PC-3 (cell line): ENCODE measurements at regions not wholly inside any gene's neighbourhood (a gene's known extent, or its start where the extent isn't known, plus 50 kb on each side); places are given as distances from the start of the nearest gene placed in this dataset.

Source experiments
- ATAC-seq: fragments of 200-7000 bp; cut with Tn5 transposase; 2 replicates; pipeline ENCODE4 v1.9.1; 2020; ENCODE audit warnings: mild to moderate bottlenecking, moderate library complexity
- BruUV-seq: library from RNA; stranded (reverse); fragments of 400-500 nt; replicated peaks from 2 replicates; lab custom pipeline; 2021; lab: Mats Ljungman, UMichigan
- CTCF ChIA-PET: fragments of 300-600 bp; sonication (Branson Sonifier 250); formaldehyde crosslinking; loops from one replicate; lab custom pipeline; 2022; ENCODE audit warnings: antibody characterized with exemption; lab: Charles Lee
- POLR2A ChIA-PET: fragments of 300-600 bp; sonication (Branson Sonifier 250); formaldehyde crosslinking; loops from one replicate; lab custom pipeline; 2022; ENCODE audit warnings: antibody characterized with exemption; ENCODE audit not compliant: unreplicated experiment; lab: Charles Lee
- DNase-seq: peaks from one replicate; pipeline ENCODE4 v3.0.0-alpha.2; 2015
- H2AFZ ChIP-seq: fragments of 300-600 bp; sonication (generic); 2 replicates; pipeline ENCODE4 v1.6.0; 2016; ENCODE audit warnings: antibody characterized with exemption, low read length
- H3F3A ChIP-seq: fragments of 300-600 bp; sonication (generic); one replicate; pipeline ENCODE4 v1.6.0; 2017; ENCODE audit warnings: antibody characterized with exemption, low read length, control low read depth, mild to moderate bottlenecking; ENCODE audit not compliant: unreplicated experiment
- H3K27ac ChIP-seq: fragments of 300-600 bp; sonication (generic); 2 replicates; pipeline ENCODE4 v1.5.1; 2016; ENCODE audit warnings: mild to moderate bottlenecking, low read length
- H3K27me3 ChIP-seq: fragments of 300-600 bp; sonication (generic); 2 replicates; pipeline ENCODE4 v1.6.1; 2016; ENCODE audit warnings: low read length, mixed read lengths
- H3K36me3 ChIP-seq: fragments of 300-600 bp; sonication (generic); 2 replicates; pipeline ENCODE4 v1.6.1; 2016; ENCODE audit warnings: low read depth, mixed run types, low read length, mixed read lengths
- H3K4me1 ChIP-seq: fragments of 300-600 bp; sonication (generic); 2 replicates; pipeline ENCODE4 v1.5.1; 2016; ENCODE audit warnings: low read length; ENCODE audit not compliant: insufficient read depth
- H3K4me2 ChIP-seq: fragments of 300-600 bp; sonication (generic); 2 replicates; pipeline ENCODE4 v1.6.0; 2016; ENCODE audit warnings: low read length
- H3K4me3 ChIP-seq: fragments of 300-600 bp; sonication (generic); 2 replicates; pipeline ENCODE4 v1.5.1; 2016; ENCODE audit warnings: mild to moderate bottlenecking, low read length, mixed read lengths
- H3K79me2 ChIP-seq: fragments of 300-600 bp; sonication (generic); 2 replicates; pipeline ENCODE4 v1.6.1; 2017; ENCODE audit warnings: low read length, mixed read lengths
- H3K9ac ChIP-seq: fragments of 300-600 bp; sonication (generic); 2 replicates; pipeline ENCODE4 v1.6.0; 2016; ENCODE audit warnings: mild to moderate bottlenecking, low read length
- H3K9me2 ChIP-seq: fragments of 300-600 bp; sonication (generic); replicated peaks from 2 replicates; pipeline ENCODE4 v1.6.1; 2016; ENCODE audit warnings: mixed run types, low read length, mixed read lengths
- H3K9me3 ChIP-seq: fragments of 300-600 bp; sonication (generic); 2 replicates; pipeline ENCODE4 v1.6.1; 2016; ENCODE audit warnings: low read length, mixed read lengths
- H4K20me1 ChIP-seq: fragments of 300-600 bp; sonication (generic); 2 replicates; pipeline ENCODE4 v1.6.1; 2016; ENCODE audit warnings: low read length, mixed read lengths
- EZH2 ChIP-seq: fragments of 300-600 bp; sonication (generic); IDR thresholded peaks from one replicate; pipeline ENCODE4 v1.6.1; 2017; ENCODE audit warnings: antibody characterized with exemption, mild to moderate bottlenecking, low read length; ENCODE audit not compliant: unreplicated experiment
- EZH2phosphoT487 ChIP-seq: fragments of 300-600 bp; sonication (generic); IDR thresholded peaks from 2 replicates; pipeline ENCODE4 v1.6.1; 2018; ENCODE audit warnings: mild to moderate bottlenecking, antibody characterized with exemption, low read length, borderline replicate concordance
- intact Hi-C: fragments of 100-400 bp; cut with micrococcal nuclease; formaldehyde crosslinking; loops from 2 replicates; pipeline ENCODE4 v1.9.0; 2023
- TF ChIP-seq, protein P1 (sequence below): fragments of 300-600 bp; sonication (generic); conservative IDR thresholded peaks from 2 replicates; pipeline ENCODE4 v1.5.1; 2017; ENCODE audit warnings: antibody characterized with exemption, low read depth, mild to moderate bottlenecking, low read length

DNA sequence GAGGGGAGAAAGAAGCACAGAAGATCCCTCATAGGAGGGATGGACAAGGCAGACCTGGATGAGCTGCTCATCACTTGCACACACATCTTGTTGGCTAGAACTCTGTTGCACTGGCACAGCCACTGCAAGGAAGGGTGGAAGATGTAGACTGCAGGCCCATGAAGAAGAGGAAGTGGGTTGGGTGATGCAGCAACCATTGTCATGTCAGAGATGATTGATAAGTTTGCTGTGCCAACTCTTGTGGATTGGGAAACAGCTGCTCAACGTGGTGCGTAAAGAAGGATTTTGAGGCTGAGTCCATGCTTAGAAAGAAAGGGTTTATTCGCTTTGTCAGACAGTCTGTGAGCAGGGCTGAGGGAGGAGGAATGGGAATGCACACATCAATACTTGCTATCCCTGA, 161.4 kb upstream of the MPHOSPH6 start:
- H3K9me2 ChIP-seq = no peaks in the 10 kb centered on the region
- H3K9ac ChIP-seq = no peak overlapping the region
- no peak overlapping the region for H3K27ac ChIP-seq
- ChIA-PET POLR2A (no interaction called here), CTCF (no interaction called here)
- no peaks in the 10 kb centered on the region for H3K79me2 ChIP-seq
- TF ChIP-seq, protein P1, sequence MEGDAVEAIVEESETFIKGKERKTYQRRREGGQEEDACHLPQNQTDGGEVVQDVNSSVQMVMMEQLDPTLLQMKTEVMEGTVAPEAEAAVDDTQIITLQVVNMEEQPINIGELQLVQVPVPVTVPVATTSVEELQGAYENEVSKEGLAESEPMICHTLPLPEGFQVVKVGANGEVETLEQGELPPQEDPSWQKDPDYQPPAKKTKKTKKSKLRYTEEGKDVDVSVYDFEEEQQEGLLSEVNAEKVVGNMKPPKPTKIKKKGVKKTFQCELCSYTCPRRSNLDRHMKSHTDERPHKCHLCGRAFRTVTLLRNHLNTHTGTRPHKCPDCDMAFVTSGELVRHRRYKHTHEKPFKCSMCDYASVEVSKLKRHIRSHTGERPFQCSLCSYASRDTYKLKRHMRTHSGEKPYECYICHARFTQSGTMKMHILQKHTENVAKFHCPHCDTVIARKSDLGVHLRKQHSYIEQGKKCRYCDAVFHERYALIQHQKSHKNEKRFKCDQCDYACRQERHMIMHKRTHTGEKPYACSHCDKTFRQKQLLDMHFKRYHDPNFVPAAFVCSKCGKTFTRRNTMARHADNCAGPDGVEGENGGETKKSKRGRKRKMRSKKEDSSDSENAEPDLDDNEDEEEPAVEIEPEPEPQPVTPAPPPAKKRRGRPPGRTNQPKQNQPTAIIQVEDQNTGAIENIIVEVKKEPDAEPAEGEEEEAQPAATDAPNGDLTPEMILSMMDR = no peak
- no peak for TF ChIP-seq EZH2
- TF ChIP-seq EZH2phosphoT487 = no peak
- no peak overlapping the region for H3K4me3 ChIP-seq
- H3K4me2 ChIP-seq = no peak overlapping the region
- H3K9me3 ChIP-seq = no peaks in the 10 kb centered on the region
- H2AFZ ChIP-seq = no peak overlapping the region
- DNase-seq = no peak
- 0 out of 2 replicates have a peak, but pooled peaks cover 3% of the 10 kb centered on the region for H3K4me1 ChIP-seq
- intact Hi-C loops = no loop called here
- H3K27me3 ChIP-seq = no peaks in the 10 kb centered on the region
- no peaks in the 10 kb centered on the region for H3F3A ChIP-seq
- ATAC-seq = no peak
- BruUV-seq = no TSS peak
- H4K20me1 ChIP-seq = no peaks in the 10 kb centered on the region
- no peaks in the 10 kb centered on the region for H3K36me3 ChIP-seq

DNA sequence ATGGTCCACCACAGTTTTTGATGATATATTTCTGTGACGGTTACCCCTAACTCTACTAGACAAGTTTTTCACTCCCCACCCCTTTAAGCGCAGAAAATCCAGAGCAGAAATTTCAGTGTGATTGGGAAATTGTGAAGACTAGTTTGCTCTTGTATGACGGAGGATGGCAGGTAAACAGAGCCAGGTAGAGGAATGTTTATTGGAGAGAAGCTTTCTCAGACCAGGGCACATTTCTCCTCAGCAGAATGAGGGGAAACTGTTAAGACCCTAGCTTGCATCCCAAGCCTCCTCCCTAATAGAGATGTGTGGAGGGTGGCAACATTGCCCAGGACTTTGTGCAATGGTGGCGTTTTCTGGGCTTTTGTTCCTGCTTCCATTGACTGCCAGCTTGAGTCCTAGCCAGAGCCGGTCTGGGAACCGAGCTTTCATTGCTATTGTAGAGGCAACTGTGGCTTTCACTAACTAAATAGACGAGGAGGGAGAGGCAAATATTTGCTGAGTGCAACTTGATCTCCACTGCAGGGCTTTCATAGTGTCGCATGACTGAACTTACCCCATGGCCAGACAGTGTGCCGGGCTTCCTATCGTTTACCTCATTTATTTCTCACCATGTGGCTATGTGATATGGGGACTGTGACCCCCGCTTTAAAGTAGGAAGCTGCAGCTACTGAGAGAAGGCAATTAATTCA, 159.6 kb upstream of the MPHOSPH6 start:
- POLR2A ChIA-PET = no interaction called here

More for the DNA sequence above, 159.6 kb upstream of the MPHOSPH6 start:
- Histone ChIP-seq H3K27ac (no peak overlapping the region), H3K4me2 (no peak overlapping the region; the same call in 1 of the 2 replicates), H3K36me3 (no peaks in the 10 kb centered on the region), H3K9ac (no peak overlapping the region), H3K9me2 (no peaks in the 10 kb centered on the region), H3F3A (no peaks in the 10 kb centered on the region), H3K4me1 (0 out of 2 replicates have a peak, but pooled peaks cover 3% of the 10 kb centered on the region), H2AFZ (no peak overlapping the region), H3K4me3 (no peak overlapping the region), H3K79me2 (no peaks in the 10 kb centered on the region), H4K20me1 (no peaks in the 10 kb centered on the region), H3K27me3 (no peaks in the 10 kb centered on the region), H3K9me3 (no peaks in the 10 kb centered on the region)
- CTCF ChIA-PET = no interaction called here
- no TSS peak for BruUV-seq
- peak; percentile 37 for DNase-seq
- TF ChIP-seq, protein P1 = no peak
- no peak for TF ChIP-seq EZH2phosphoT487
- TF ChIP-seq EZH2 = no peak
- ATAC-seq = peak; percentile 59
- intact Hi-C loops = no loop called here
